Endodermal cell (in vitro differentiated cells): ENCODE measurements at regions not wholly inside any gene's neighbourhood (a gene's known extent, or its start where the extent isn't known, plus 50 kb on each side); places are given as distances from the start of the nearest gene placed in this dataset.

Experiments
- DNase-seq: peaks from one replicate; pipeline ENCODE4 v3.0.0-alpha.2; 2017
- H3K27ac ChIP-seq: 2 replicates; pipeline ENCODE4 v1.5.1; 2013; ENCODE audit warnings: mild to moderate bottlenecking, low read depth, low read length, moderate library complexity
- H3K27me3 ChIP-seq: 2 replicates; pipeline ENCODE4 v1.6.1; 2013; ENCODE audit warnings: mild to moderate bottlenecking, low read length, moderate library complexity; ENCODE audit not compliant: insufficient read depth, control insufficient read depth, poor library complexity, severe bottlenecking
- H3K36me3 ChIP-seq: 2 replicates; pipeline ENCODE4 v1.7.0; 2013; ENCODE audit warnings: mild to moderate bottlenecking, low read length, moderate library complexity; ENCODE audit not compliant: control insufficient read depth, insufficient read depth
- H3K4me1 ChIP-seq: one replicate; pipeline ENCODE4 v1.7.0; 2013; ENCODE audit warnings: low read length; ENCODE audit not compliant: control insufficient read depth, insufficient read depth
- H3K4me3 ChIP-seq: 2 replicates; pipeline ENCODE4 v1.5.1; 2013; ENCODE audit warnings: mild to moderate bottlenecking, low read length, moderate library complexity
- H3K9ac ChIP-seq: 2 replicates; pipeline ENCODE4 v1.6.1; 2013; ENCODE audit warnings: mild to moderate bottlenecking, low read length, moderate library complexity; ENCODE audit not compliant: poor library complexity, severe bottlenecking; ENCODE audit errors: extremely low read depth
- H3K9me3 ChIP-seq: 2 replicates; pipeline ENCODE4 v1.6.1; 2013; ENCODE audit warnings: mild to moderate bottlenecking, low read length, moderate library complexity; ENCODE audit not compliant: control insufficient read depth
- H3K27ac Mint-ChIP-seq: 2 replicates; pipeline ENCODE4 v1.8.0; 2020; ENCODE audit warnings: mixed read lengths
- H3K27me3 Mint-ChIP-seq: 2 replicates; pipeline ENCODE4 v1.8.0; 2021; ENCODE audit warnings: mild to moderate bottlenecking, mixed read lengths; ENCODE audit not compliant: insufficient read depth
- H3K36me3 Mint-ChIP-seq: 2 replicates; pipeline ENCODE4 v1.8.0; 2020; ENCODE audit warnings: low read depth, mixed read lengths
- H3K4me1 Mint-ChIP-seq: 2 replicates; pipeline ENCODE4 v1.8.0; 2020; ENCODE audit warnings: mixed read lengths
- H3K4me3 Mint-ChIP-seq: 2 replicates; pipeline ENCODE4 v1.8.0; 2020; ENCODE audit warnings: mild to moderate bottlenecking, moderate library complexity, mixed read lengths
- H3K9me3 Mint-ChIP-seq: 2 replicates; pipeline ENCODE4 v1.8.0; 2020; ENCODE audit warnings: mild to moderate bottlenecking, mixed read lengths
- WGBS, 2 experiments: methylation state at CpG; one replicate each; pipeline versions ENCODE4 v1.1.5 to v1.1.7; 2013; ENCODE audit warnings: missing lambda C conversion rate in 2 of 2, mixed read lengths in 1 of 2; ENCODE audit not compliant: insufficient coverage in 1 of 2, insufficient read length in 1 of 2; 5-methylcytosine and 5-hydroxymethylcytosine counted together
- TF ChIP-seq, protein P1 (sequence below): fragments of 200-600 bp; sonication (generic); conservative IDR thresholded peaks from 2 replicates; pipeline ENCODE4 v1.5.0; 2021; ENCODE audit warnings: antibody characterized with exemption, mild to moderate bottlenecking

DNA sequence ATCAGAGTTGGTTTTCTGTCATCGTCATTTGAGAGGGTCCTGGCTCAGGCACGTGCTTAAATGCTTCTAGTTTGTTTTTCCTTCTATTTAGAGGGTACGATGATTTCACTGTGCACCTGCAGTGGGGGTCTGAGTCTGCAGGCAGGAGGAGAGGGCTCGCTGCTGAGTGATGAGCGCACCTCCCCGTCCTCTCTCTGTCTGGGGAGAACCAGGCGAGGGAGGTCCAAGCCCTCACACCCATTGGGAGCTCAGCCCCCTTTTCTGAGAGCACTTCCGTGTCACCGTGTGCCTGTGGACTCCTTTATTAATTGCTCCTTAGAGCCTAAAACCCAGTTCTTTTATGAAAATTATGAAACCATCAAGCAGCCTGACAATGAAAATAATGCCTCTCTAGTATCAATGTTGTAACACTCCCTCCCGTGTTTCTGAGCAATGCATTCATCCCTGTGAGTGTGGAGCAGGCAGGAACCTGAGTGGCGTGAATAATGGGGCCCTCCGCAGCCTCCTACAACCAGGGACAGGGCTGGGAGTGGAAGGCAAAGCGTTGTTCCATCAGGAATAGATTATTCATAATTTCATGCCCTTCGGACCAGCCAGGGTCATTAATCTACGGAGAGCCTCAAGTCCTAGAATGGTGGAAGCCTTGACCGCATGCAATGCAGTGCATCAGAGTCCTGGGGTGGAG, 191.6 kb downstream of the UQCRFS1 start:
- TF ChIP-seq, protein P1, sequence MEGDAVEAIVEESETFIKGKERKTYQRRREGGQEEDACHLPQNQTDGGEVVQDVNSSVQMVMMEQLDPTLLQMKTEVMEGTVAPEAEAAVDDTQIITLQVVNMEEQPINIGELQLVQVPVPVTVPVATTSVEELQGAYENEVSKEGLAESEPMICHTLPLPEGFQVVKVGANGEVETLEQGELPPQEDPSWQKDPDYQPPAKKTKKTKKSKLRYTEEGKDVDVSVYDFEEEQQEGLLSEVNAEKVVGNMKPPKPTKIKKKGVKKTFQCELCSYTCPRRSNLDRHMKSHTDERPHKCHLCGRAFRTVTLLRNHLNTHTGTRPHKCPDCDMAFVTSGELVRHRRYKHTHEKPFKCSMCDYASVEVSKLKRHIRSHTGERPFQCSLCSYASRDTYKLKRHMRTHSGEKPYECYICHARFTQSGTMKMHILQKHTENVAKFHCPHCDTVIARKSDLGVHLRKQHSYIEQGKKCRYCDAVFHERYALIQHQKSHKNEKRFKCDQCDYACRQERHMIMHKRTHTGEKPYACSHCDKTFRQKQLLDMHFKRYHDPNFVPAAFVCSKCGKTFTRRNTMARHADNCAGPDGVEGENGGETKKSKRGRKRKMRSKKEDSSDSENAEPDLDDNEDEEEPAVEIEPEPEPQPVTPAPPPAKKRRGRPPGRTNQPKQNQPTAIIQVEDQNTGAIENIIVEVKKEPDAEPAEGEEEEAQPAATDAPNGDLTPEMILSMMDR, result no peak
- Histone ChIP-seq H3K36me3 (no peaks in the 10 kb centered on the region), H3K27ac (no peak overlapping the region), H3K9me3 (no peaks in the 10 kb centered on the region), H3K9ac (no peak overlapping the region), H3K27me3 (peaks cover 9% of the 10 kb centered on the region), H3K4me1 (peaks cover 15% of the 10 kb centered on the region), H3K4me3 (no peak overlapping the region)
- Mint-ChIP-seq H3K4me3 (no peak overlapping the region), H3K27ac (no peak overlapping the region), H3K27me3 (peaks cover 34% of the 10 kb centered on the region), H3K4me1 (peaks cover 9% of the 10 kb centered on the region), H3K36me3 (no peaks in the 10 kb centered on the region), H3K9me3 (no peaks in the 10 kb centered on the region)
- DNase-seq, result no peak
- WGBS, 2 experiments, result 95% methylated on average over 14 to 16 of the region's 16 CpGs

DNA sequence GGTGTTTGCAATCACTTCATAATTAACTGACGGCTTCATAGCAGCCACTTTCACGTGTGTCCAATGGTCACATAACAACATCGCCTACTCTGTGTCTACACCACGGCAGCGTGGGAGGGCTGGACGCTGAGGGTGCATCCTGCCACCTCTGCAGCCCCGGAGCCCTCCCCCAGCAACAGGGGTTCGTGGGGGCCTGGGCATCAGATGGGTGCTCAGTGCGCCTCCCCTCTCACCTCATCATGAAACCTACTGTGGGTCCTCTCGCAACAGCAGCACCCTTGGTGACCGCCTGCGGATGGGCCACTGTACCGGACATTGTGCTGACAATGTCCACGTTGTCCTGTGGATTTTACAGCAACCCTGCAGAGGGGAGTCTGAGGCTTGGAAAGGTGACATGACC, 193.5 kb downstream of the UQCRFS1 start:
- Histone ChIP-seq H3K27ac (no peak overlapping the region), H3K9me3 (no peaks in the 10 kb centered on the region), H3K36me3 (no peaks in the 10 kb centered on the region), H3K9ac (no peak overlapping the region), H3K27me3 (peaks cover 28% of the 10 kb centered on the region), H3K4me1 (peaks cover 15% of the 10 kb centered on the region), H3K4me3 (no peak overlapping the region)
- no peaks in the 10 kb centered on the region for H3K36me3 Mint-ChIP-seq
- TF ChIP-seq, protein P1, result no peak
- peaks cover 54% of the 10 kb centered on the region for H3K27me3 Mint-ChIP-seq
- no peak overlapping the region for H3K4me3 Mint-ChIP-seq
- 94 to 96% methylated on average over 8 to 14 of the region's 14 CpGs for WGBS, 2 experiments
- no peaks in the 10 kb centered on the region for H3K9me3 Mint-ChIP-seq
- H3K27ac Mint-ChIP-seq, result no peak overlapping the region
- DNase-seq, result no peak
- peaks cover 9% of the 10 kb centered on the region for H3K4me1 Mint-ChIP-seq

GRCh38 chr19:29018542-29018941, 194.4 kb downstream of the UQCRFS1 start:
- no peaks in the 10 kb centered on the region for H3K9me3 ChIP-seq
- no peak overlapping the region for H3K4me3 Mint-ChIP-seq
- no peaks in the 10 kb centered on the region for H3K36me3 Mint-ChIP-seq
- H3K4me1 ChIP-seq, result peaks cover 15% of the 10 kb centered on the region
- no peak overlapping the region for H3K27ac Mint-ChIP-seq
- H3K27me3 Mint-ChIP-seq, result peaks cover 57% of the 10 kb centered on the region
- H3K9me3 Mint-ChIP-seq, result no peaks in the 10 kb centered on the region
- H3K4me3 ChIP-seq, result no peak overlapping the region
- no peak overlapping the region for H3K27ac ChIP-seq
- DNase-seq, result no peak
- 94 to 98% methylated on average over 3 of the region's 3 CpGs for WGBS, 2 experiments
- peaks cover 28% of the 10 kb centered on the region for H3K27me3 ChIP-seq
- TF ChIP-seq, protein P1, result no peak
- no peak overlapping the region for H3K9ac ChIP-seq
- no peaks in the 10 kb centered on the region for H3K36me3 ChIP-seq
- H3K4me1 Mint-ChIP-seq, result peaks cover 9% of the 10 kb centered on the region
